SKM-1 treated with dmso at 0.1 percent for 144 hours (cell line): ENCODE measurements at regions not wholly inside any gene's neighbourhood (a gene's known extent, or its start where the extent isn't known, plus 50 kb on each side); places are given as distances from the start of the nearest gene placed in this dataset.
"Not testable (repeated sequence)": the region's sequence is repeated elsewhere in the genome, so short reads cannot be mapped to it uniquely, and the experiment has no call there.

Experiments
- DNase-seq: peaks from one replicate; lab custom pipeline; 2025; ENCODE audit not compliant: unreplicated experiment; lab: John Stamatoyannopoulos, UW

DNA sequence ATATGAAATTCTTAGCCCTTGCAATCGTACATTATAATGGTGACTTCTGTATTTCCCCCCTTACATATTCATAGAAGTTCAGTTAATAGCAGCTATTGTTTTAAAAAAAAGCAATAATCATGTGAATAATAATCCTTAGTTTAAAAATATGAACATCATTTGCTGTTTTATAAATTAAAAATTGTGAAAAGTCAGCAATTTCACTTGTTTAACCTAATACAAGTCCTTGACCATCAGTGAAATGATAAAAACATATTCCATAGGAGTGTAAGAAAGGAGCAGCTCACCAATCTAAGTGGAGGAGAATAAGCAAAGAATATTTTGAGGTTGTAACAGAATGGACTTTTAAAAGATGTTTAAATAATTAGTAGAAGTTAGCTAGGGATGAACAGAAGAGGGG lies 650.2 kb downstream of the SUCLG1 start:
- DNase-seq, result no peak

GRCh38 chr2:83802604-83803003 lies 656.5 kb downstream of the SUCLG1 start:
- DNase-seq, result no peak

DNA sequence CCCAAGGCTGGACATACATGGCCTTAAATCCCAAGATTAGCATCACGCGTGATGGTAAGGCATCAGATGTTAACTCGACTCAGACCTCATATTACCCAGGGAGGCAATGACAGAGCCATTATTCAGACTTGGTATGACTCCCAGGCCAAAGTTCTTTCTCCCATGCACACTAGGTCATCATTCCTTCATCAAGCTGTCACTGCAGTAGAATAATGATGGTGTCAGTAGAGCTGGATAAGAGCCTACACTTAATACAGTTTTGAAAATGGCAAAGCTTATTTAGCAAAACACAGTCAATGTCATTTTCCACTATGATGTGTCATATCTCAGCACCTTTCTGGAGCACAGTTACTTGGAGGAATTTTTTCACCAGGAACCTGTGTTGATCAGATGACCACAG lies 663.3 kb downstream of the SUCLG1 start:
- DNase-seq, result no peak

GRCh38 chr2:83790467-83790866 lies 668.6 kb downstream of the SUCLG1 start:
- DNase-seq, result not testable (repeated sequence)

GRCh38 chr2:83789674-83790073 lies 669.4 kb downstream of the SUCLG1 start:
- DNase-seq, result not testable (repeated sequence)

DNA sequence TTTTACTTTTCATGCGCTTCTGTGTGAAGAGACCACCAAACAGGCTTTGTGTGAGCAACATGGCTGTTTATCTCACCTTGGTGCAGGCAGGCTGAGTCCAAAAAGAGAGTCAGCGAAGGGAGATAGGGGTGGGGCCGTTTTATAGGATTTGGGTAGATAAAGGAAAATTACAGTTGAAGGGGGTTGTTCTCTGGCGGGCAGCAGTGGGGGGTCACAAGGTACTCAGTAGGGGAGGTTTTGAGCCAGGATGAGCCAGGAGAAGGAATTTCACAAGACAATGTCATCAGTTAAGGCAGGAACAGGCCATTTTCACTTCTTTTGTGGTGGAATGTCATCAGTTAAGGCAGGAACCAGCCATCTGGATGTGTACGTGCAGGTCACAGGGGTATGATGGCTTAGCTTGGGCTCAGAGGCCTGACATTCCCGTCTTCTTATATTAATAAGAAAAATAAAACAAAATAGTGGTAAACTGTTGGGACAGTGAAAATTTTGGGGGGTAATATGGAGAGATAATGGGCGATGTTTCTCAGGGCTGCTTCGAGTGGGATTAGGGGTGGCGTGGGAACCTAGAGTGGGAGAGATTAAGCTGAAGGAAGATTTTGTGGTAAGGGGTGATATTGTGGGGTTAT lies 670.0 kb downstream of the SUCLG1 start:
- not testable (repeated sequence) for DNase-seq

GRCh38 chr2:83787189-83787588 lies 671.9 kb downstream of the SUCLG1 start:
- no peak for DNase-seq

DNA sequence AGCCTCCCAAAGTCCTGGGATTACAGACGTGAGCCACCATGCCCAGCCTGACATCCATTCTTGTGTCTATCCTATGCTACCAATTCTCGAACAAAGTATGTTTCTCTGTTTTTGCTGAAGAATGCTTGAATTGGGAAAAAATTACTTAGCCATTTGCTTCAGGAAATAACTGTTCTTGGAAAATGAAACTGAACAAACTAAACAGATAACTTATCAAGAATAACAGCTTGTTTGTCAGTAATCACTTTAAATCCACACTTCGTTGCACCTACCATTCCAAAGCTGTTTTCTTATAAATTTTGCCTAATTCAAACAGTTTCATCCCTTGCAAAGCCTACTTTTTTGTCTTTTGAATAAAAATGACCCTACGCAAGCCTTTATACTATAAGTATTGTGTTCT lies 672.9 kb downstream of the SUCLG1 start:
- no peak for DNase-seq

DNA sequence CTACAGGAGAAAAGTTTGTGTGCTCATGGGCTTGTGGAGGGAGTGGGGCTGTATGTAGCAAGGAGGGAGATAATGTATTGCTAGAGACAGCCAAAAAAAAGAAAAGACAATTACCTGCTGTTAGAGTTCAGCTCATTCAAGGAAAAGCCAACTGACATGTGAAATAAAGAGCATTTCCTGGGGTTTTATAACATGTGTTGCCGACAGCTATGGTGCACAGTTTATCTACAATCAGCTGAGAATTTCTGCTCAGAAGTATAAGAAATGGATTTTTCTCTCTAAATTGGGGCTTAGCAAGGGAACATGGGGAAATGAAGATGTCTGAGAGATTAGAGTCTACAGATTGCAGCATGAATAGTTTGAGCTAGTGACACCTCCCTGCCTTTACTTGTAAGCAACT lies 674.1 kb downstream of the SUCLG1 start:
- no peak for DNase-seq

- no peak for DNase-seq
Measured at GRCh38 chr2:83784315-83784714, 674.8 kb downstream of the SUCLG1 start.

- DNase-seq, result no peak
Measured at GRCh38 chr2:83782122-83782521, 677.0 kb downstream of the SUCLG1 start.

GRCh38 chr2:83764447-83765005 lies 694.6 kb downstream of the SUCLG1 start:
- DNase-seq, result no peak

GRCh38 chr2:83757329-83757728 lies 701.8 kb downstream of the SUCLG1 start:
- no peak for DNase-seq

DNA sequence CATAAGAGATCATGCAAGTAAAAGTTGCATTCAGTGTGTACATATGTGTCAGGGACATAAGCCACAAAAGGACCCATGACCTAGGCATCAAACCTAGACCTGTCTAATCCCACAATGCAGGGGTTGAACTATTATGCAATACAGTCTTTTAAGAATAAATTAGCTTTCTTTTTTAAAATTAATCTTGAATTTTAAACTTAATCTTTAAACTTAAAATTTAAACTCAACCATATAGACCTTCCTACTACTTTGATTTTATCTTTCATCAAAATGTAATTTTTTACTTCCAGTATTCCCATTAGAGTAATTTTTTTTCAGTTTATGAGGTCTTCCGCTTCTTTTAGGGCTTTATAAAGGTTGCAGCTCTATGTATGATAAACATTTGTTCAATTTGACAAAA lies 702.9 kb downstream of the SUCLG1 start:
- no peak for DNase-seq

DNA sequence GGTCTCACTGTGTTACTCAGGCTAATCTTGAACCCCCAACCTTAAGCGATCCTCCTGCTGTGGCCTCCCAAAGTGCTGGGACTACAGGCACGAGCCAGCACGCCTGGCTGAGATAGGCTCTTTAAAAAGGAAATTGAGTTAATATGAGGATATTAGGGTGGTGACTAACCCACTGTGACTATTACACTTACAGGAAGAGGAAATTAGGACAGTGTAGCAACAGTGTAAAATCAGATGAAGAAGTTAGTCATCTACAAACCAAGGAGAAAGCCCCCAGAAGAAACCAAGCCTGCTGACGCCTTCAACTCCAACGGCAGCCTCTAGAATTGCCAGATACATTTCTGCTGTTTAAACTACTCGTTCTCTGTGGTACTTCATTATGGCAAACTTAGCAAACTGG lies 711.9 kb downstream of the SUCLG1 start:
- no peak for DNase-seq

- no peak for DNase-seq
Measured at GRCh38 chr2:83744855-83745254, 714.2 kb downstream of the SUCLG1 start.

GRCh38 chr2:83742117-83742782 lies 716.8 kb downstream of the SUCLG1 start:
- DNase-seq, result no peak

GRCh38 chr2:83730223-83730622 lies 728.9 kb downstream of the SUCLG1 start:
- no peak for DNase-seq

GRCh38 chr2:83725735-83726134 lies 733.3 kb downstream of the SUCLG1 start:
- DNase-seq, result no peak

DNA sequence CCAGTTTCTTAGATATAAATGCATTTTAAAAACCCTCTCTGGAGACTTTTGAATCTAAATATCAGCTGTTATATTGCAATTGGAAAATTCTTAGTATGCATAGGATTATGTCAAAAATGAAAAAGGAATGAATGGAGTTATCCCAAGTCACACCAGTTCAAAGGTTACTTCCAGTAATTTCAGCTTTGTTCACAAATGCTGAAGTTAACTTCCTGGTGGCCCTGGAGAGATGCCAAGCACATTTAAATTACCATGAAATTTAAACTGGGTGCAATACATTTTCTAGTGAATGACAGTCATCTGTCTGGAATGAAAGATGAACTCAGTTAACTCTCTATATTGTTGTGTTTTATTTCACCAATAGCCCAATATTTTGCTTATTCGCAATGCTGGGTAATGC lies 753.9 kb downstream of the SUCLG1 start:
- no peak for DNase-seq

GRCh38 chr2:83703598-83703997 lies 755.5 kb downstream of the SUCLG1 start:
- no peak for DNase-seq

DNA sequence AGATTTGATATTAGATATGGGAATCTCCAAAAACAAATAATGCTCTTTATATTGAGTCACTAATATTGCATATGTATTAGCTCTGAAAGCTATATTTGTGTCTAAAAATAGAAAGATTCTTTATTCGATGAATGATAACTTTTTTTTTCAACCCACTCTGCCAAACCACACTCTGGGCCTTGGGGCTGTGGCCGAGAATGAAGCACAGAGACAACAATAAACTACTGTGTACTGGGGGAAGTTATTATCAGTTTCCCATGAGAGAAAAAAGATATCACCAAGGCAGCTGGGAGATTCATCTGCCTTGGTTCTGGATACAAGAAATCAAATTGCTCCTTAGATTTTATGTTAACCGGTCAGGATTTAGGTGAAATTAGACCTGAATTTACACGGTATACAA lies 762.2 kb downstream of the SUCLG1 start:
- no peak for DNase-seq

- no peak for DNase-seq
Measured at GRCh38 chr2:83695530-83695929, 763.5 kb downstream of the SUCLG1 start.
